DND-41 (cell line): ENCODE measurements at regions not wholly inside any gene's neighbourhood (a gene's known extent, or its start where the extent isn't known, plus 50 kb on each side); places are given as distances from the start of the nearest gene placed in this dataset.
A peak's percentile ranks its signal among the peaks of the same experiment; 100 is the strongest.

Source experiments
- ATAC-seq: fragments of 200-7000 bp; cut with Tn5 transposase; 3 replicates; pipeline ENCODE4 v1.9.1; 2021; ENCODE audit warnings: low read depth; ENCODE audit not compliant: insufficient read depth
- DNase-seq: peaks from one replicate; pipeline ENCODE4 v3.0.0-alpha.2; 2020
- H2AFZ ChIP-seq: 2 replicates; pipeline ENCODE4 v1.6.0; 2012; ENCODE audit warnings: low read depth, low read length
- H3K27ac ChIP-seq: 2 replicates; pipeline ENCODE4 v1.5.1; 2012; ENCODE audit warnings: low read length, inconsistent platforms
- H3K27me3 ChIP-seq: fragments of 200-600 bp; sonication (generic); 2 replicates; pipeline ENCODE4 v1.6.0; 2012; ENCODE audit warnings: low read length, mild to moderate bottlenecking, inconsistent platforms; ENCODE audit not compliant: insufficient read depth, poor library complexity
- H3K36me3 ChIP-seq: 2 replicates; pipeline ENCODE4 v1.5.1; 2012; ENCODE audit warnings: low read length, inconsistent platforms; ENCODE audit not compliant: insufficient read depth
- H3K4me1 ChIP-seq: 2 replicates; pipeline ENCODE4 v1.5.1; 2012; ENCODE audit warnings: mild to moderate bottlenecking, low read length; ENCODE audit not compliant: insufficient read depth
- H3K4me2 ChIP-seq: 2 replicates; pipeline ENCODE4 v1.6.0; 2012; ENCODE audit warnings: mild to moderate bottlenecking, moderate library complexity, low read length, inconsistent platforms; ENCODE audit not compliant: insufficient read depth
- H3K4me3 ChIP-seq, 2 experiments: fragments of 200-600 bp in 1 of 2; shearing (Covaris generic) in 1 of 2; 2 replicates each; pipeline ENCODE4 v1.5.1; 2012 to 2016; ENCODE audit warnings: inconsistent platforms in 2 of 2, low read length in 2 of 2, mild to moderate bottlenecking in 2 of 2, low read depth in 1 of 2, moderate library complexity in 1 of 2
- H3K79me2 ChIP-seq: 2 replicates; pipeline ENCODE4 v1.6.0; 2012; ENCODE audit warnings: low read length, inconsistent platforms; ENCODE audit not compliant: insufficient read depth
- H3K9ac ChIP-seq: 2 replicates; pipeline ENCODE4 v1.6.0; 2012; ENCODE audit warnings: low read depth, mild to moderate bottlenecking, inconsistent platforms, low read length, moderate library complexity
- H3K9me3 ChIP-seq: 2 replicates; pipeline ENCODE4 v1.5.1; 2012; ENCODE audit warnings: low read length, moderate library complexity, mild to moderate bottlenecking, inconsistent platforms; ENCODE audit not compliant: insufficient read depth, severe bottlenecking
- H4K20me1 ChIP-seq: 2 replicates; pipeline ENCODE4 v1.6.0; 2012; ENCODE audit warnings: low read length; ENCODE audit not compliant: insufficient read depth
- EZH2 ChIP-seq: IDR thresholded peaks from 3 replicates; pipeline ENCODE4 v1.6.1; 2012; ENCODE audit warnings: borderline replicate concordance, low read depth, mild to moderate bottlenecking, moderate library complexity, low read length, inconsistent platforms; ENCODE audit not compliant: severe bottlenecking
- TF ChIP-seq, protein P1 (sequence below): IDR thresholded peaks from 2 replicates; pipeline ENCODE4 v1.5.1; 2012; ENCODE audit warnings: borderline replicate concordance, low read length, moderate library complexity, mild to moderate bottlenecking; ENCODE audit not compliant: poor library complexity, severe bottlenecking; ENCODE audit errors: extremely low read depth

DNA sequence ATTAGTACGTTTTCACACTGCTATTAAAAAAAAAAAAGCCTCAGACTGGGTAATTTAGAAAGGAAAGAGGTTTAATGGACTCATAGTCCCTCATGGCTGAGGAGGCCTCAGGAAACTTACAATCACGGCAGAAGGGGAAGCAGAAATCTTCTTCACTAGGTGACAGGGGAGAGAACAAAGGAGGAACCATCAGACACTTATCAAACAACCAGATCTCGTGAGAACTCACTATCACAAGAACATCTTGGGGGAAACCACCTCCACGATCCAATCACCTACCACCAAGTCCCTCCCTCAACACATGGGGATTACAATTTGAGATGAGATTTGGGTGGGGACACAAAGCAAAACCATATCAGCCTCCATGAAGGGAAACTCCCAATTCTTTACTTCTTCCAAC, 85.2 kb upstream of the MAFB start:
- H3K9ac ChIP-seq, result no peak overlapping the region
- H3K4me2 ChIP-seq, result no peak overlapping the region
- TF ChIP-seq EZH2, result no peak
- TF ChIP-seq, protein P1, sequence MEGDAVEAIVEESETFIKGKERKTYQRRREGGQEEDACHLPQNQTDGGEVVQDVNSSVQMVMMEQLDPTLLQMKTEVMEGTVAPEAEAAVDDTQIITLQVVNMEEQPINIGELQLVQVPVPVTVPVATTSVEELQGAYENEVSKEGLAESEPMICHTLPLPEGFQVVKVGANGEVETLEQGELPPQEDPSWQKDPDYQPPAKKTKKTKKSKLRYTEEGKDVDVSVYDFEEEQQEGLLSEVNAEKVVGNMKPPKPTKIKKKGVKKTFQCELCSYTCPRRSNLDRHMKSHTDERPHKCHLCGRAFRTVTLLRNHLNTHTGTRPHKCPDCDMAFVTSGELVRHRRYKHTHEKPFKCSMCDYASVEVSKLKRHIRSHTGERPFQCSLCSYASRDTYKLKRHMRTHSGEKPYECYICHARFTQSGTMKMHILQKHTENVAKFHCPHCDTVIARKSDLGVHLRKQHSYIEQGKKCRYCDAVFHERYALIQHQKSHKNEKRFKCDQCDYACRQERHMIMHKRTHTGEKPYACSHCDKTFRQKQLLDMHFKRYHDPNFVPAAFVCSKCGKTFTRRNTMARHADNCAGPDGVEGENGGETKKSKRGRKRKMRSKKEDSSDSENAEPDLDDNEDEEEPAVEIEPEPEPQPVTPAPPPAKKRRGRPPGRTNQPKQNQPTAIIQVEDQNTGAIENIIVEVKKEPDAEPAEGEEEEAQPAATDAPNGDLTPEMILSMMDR, result no peak
- H3K27me3 ChIP-seq, result no peaks in the 10 kb centered on the region
- H3K4me3 ChIP-seq, result no peak overlapping the region
- no peaks in the 10 kb centered on the region for H3K79me2 ChIP-seq
- peak; percentile 54; the same call in 1 of the 3 replicates for ATAC-seq
- H3K9me3 ChIP-seq, result no peaks in the 10 kb centered on the region
- H4K20me1 ChIP-seq, result no peaks in the 10 kb centered on the region
- H3K4me1 ChIP-seq, result no peaks in the 10 kb centered on the region
- no peak overlapping the region for H3K27ac ChIP-seq
- DNase-seq, result no peak
- no peak overlapping the region for H2AFZ ChIP-seq
- no peaks in the 10 kb centered on the region for H3K36me3 ChIP-seq

GRCh38 chr20:40775561-40776146, 86.6 kb upstream of the MAFB start:
- H3K27ac ChIP-seq, result no peak overlapping the region
- no peak for DNase-seq
- no peaks in the 10 kb centered on the region for H3K9me3 ChIP-seq
- H3K4me3 ChIP-seq, result no peak overlapping the region
- no peak overlapping the region for H2AFZ ChIP-seq
- no peaks in the 10 kb centered on the region for H3K79me2 ChIP-seq
- no peak overlapping the region for H3K9ac ChIP-seq
- H3K4me2 ChIP-seq, result no peak overlapping the region
- no peaks in the 10 kb centered on the region for H3K36me3 ChIP-seq
- 0 out of 3 replicates have a peak, but pooled peaks have one; percentile 19 for ATAC-seq
- TF ChIP-seq, protein P1, result no peak
- no peak for TF ChIP-seq EZH2
- H4K20me1 ChIP-seq, result no peaks in the 10 kb centered on the region
- H3K4me1 ChIP-seq, result no peaks in the 10 kb centered on the region
- H3K27me3 ChIP-seq, result no peaks in the 10 kb centered on the region

GRCh38 chr20:40776466-40777457, 87.7 kb upstream of the MAFB start:
- no peak for TF ChIP-seq EZH2
- TF ChIP-seq, protein P1, result no peak
- Histone ChIP-seq H4K20me1 (no peaks in the 10 kb centered on the region), H3K79me2 (no peaks in the 10 kb centered on the region), H3K9me3 (no peaks in the 10 kb centered on the region), H3K36me3 (no peaks in the 10 kb centered on the region), H3K27ac (no peak overlapping the region), H3K4me1 (no peaks in the 10 kb centered on the region), H2AFZ (no peak overlapping the region), H3K27me3 (no peaks in the 10 kb centered on the region), H3K4me2 (no peak overlapping the region), H3K4me3 (no peak overlapping the region), H3K9ac (no peak overlapping the region)
- no peak for DNase-seq
- no peak for ATAC-seq
